Vagina (tissue), 2 donors: ENCODE measurements at regions not wholly inside any gene's neighbourhood (a gene's known extent, or its start where the extent isn't known, plus 50 kb on each side); places are given as distances from the start of the nearest gene placed in this dataset.

Experiments used
- POLR2A ChIP-seq, 2 donors: fragments of 450-650 bp; IDR thresholded peaks; one replicate each; pipeline ENCODE4 v1.6.1; 2017; ENCODE audit warnings: antibody characterized with exemption in 2 of 2, mild to moderate bottlenecking in 2 of 2, moderate library complexity in 2 of 2
- POLR2AphosphoS5 ChIP-seq, 2 donors: sonication (generic); formaldehyde crosslinking; IDR thresholded peaks; one replicate each; pipeline ENCODE4 v1.9.0; 2017; ENCODE audit warnings: antibody characterized with exemption in 2 of 2, mild to moderate bottlenecking in 2 of 2, low read depth in 1 of 2; ENCODE audit not compliant: insufficient read depth in 1 of 2

GRCh38 chr3:7854266-7854665 lies 647.4 kb upstream of the LMCD1 start:
- TF ChIP-seq POLR2A (IDR thresholded peaks at IDR 0.05) (no peak), POLR2AphosphoS5 (IDR thresholded peaks at IDR 0.05; ENCODE audit: insufficient read depth in 1 of 2, low read depth in 1 of 2) (no peak)
